GM06990 (cell line): ENCODE measurements at regions not wholly inside any gene's neighbourhood (a gene's known extent, or its start where the extent isn't known, plus 50 kb on each side); places are given as distances from the start of the nearest gene placed in this dataset.

Experiments used
- DNase-seq: peaks from one replicate; pipeline ENCODE4 v3.0.0-alpha.2; 2011; ENCODE audit not compliant: insufficient read length; ENCODE audit errors: extremely low read depth
- H3K27me3 ChIP-seq: replicated peaks from 2 replicates; pipeline ENCODE4 v1.6.0; 2011; ENCODE audit warnings: low read length; ENCODE audit not compliant: control insufficient read depth, insufficient read depth
- H3K36me3 ChIP-seq: 2 replicates; pipeline ENCODE4 v1.5.1; 2011; ENCODE audit warnings: low read length; ENCODE audit not compliant: control insufficient read depth, insufficient read depth
- H3K4me3 ChIP-seq: replicated peaks from 2 replicates; pipeline ENCODE4 v1.5.1; 2011; ENCODE audit warnings: low read depth, mild to moderate bottlenecking, control low read depth, low read length
- CTCF ChIP-seq: IDR thresholded peaks from 2 replicates; pipeline ENCODE4 v1.5.1; 2011; ENCODE audit warnings: low read length, control low read depth, mild to moderate bottlenecking, inconsistent platforms; ENCODE audit not compliant: insufficient read depth, poor library complexity, severe bottlenecking

- Histone ChIP-seq H3K27me3 (no peaks in the 10 kb centered on the region), H3K36me3 (no peaks in the 10 kb centered on the region), H3K4me3 (no peak overlapping the region)
- TF ChIP-seq CTCF = no peak
- DNase-seq = no peak
These were observed 90.1 kb upstream of the FOXG1 start for GRCh38 chr14:28676479-28676878.

GRCh38 chr14:28677381-28677780 is 89.2 kb upstream of the FOXG1 start:
- no peak overlapping the region for H3K4me3 ChIP-seq
- TF ChIP-seq CTCF = no peak
- H3K27me3 ChIP-seq = no peaks in the 10 kb centered on the region
- no peak for DNase-seq
- H3K36me3 ChIP-seq = no peaks in the 10 kb centered on the region

- no peak for TF ChIP-seq CTCF
- Histone ChIP-seq H3K36me3 (no peaks in the 10 kb centered on the region), H3K4me3 (no peak overlapping the region), H3K27me3 (no peaks in the 10 kb centered on the region)
- DNase-seq = no peak
These were observed 87.7 kb upstream of the FOXG1 start for GRCh38 chr14:28678887-28679286.

- Histone ChIP-seq H3K4me3 (no peak overlapping the region), H3K27me3 (no peaks in the 10 kb centered on the region), H3K36me3 (no peaks in the 10 kb centered on the region)
- no peak for DNase-seq
- TF ChIP-seq CTCF = no peak
These were observed 84.9 kb upstream of the FOXG1 start for GRCh38 chr14:28681681-28682080.

GRCh38 chr14:28690029-28690692 is 76.4 kb upstream of the FOXG1 start:
- H3K36me3 ChIP-seq = no peaks in the 10 kb centered on the region
- TF ChIP-seq CTCF = no peak
- H3K4me3 ChIP-seq = no peak overlapping the region
- H3K27me3 ChIP-seq = no peaks in the 10 kb centered on the region
- DNase-seq = no peak

- no peaks in the 10 kb centered on the region for H3K36me3 ChIP-seq
- no peak for TF ChIP-seq CTCF
- no peaks in the 10 kb centered on the region for H3K27me3 ChIP-seq
- no peak overlapping the region for H3K4me3 ChIP-seq
- DNase-seq = no peak
These were observed 71.5 kb upstream of the FOXG1 start for GRCh38 chr14:28695109-28695508.
